ENCODE measurements at regions not wholly inside any gene's neighbourhood (a gene's known extent, or its start where the extent isn't known, plus 50 kb on each side); places are given as distances from the start of the nearest gene placed in this dataset.

- Histone ChIP-seq H3K27ac (ENCODE audit: low read depth in 1 of 2, low read length in 2 of 2) (no peak overlapping the region), H2AFZ (ENCODE audit: insufficient read depth, low read depth, low read length, poor library complexity, severe bottlenecking) (no peak overlapping the region), H3K4me3 (replicated peaks in 1 of 3; ENCODE audit: low read depth in 2 of 3, low read length in 3 of 3) (no peak overlapping the region), H3K4me1 (ENCODE audit: control insufficient read depth in 1 of 2, insufficient read depth in 2 of 2, low read length in 2 of 2) (no peaks in the 10 kb centered on the region), H3K9me3 (replicated peaks in 1 of 2; ENCODE audit: control insufficient read depth in 1 of 2, insufficient read depth in 1 of 2, low read length in 2 of 2) (no peaks in the 10 kb centered on the region), H4K20me1 (ENCODE audit: insufficient read depth, low read length) (no peaks in the 10 kb centered on the region), H3K9ac (ENCODE audit: insufficient read depth, low read length, poor library complexity, severe bottlenecking) (no peak overlapping the region), H3K36me3 (replicated peaks in 1 of 2; ENCODE audit: control insufficient read depth in 1 of 2, insufficient read depth in 2 of 2, low read length in 2 of 2) (no peaks in the 10 kb centered on the region), H3K27me3 (ENCODE audit: control insufficient read depth in 2 of 2, insufficient read depth in 2 of 2, low read length in 2 of 2) (no peaks in the 10 kb centered on the region), H3K79me2 (ENCODE audit: insufficient read depth, low read length) (no peaks in the 10 kb centered on the region), H3K4me2 (replicated peaks; ENCODE audit: extremely low read depth, low read length, poor library complexity, severe bottlenecking) (no peak overlapping the region)
- Mint-ChIP-seq H3K36me3 (no peaks in the 10 kb centered on the region), H3K4me3 (no peak overlapping the region), H3K4me1 (no peaks in the 10 kb centered on the region), H3K27me3 (ENCODE audit: low read depth in 3 of 3) (peaks cover 0 to 3% (median 0%) of the 10 kb centered on the region in 3 donors), H3K27ac (no peak overlapping the region), H3K9me3 (peaks cover 0 to 4% (median 0%) of the 10 kb centered on the region in 7 donors)
- WGBS (ENCODE audit: insufficient coverage) = no CpG with 5 or more reads among the region's 4 CpGs
- intact Hi-C loops (cut with micrococcal nuclease) = no loop called here
- DNase-seq = no peak
- TF ChIP-seq CTCF (IDR thresholded peaks at IDR 0.05) = no peak
Observed at GRCh38 chr1:58067082-58067481, 479.4 kb downstream of the OMA1 start.

- H3K4me1 Mint-ChIP-seq = no peaks in the 10 kb centered on the region
- WGBS (ENCODE audit: insufficient coverage) = 95% methylated on average over 4 of the region's 6 CpGs
- no peak for TF ChIP-seq CTCF (IDR thresholded peaks at IDR 0.05)
- no peak overlapping the region for H3K27ac Mint-ChIP-seq
- Histone ChIP-seq H3K79me2 (ENCODE audit: insufficient read depth, low read length) (no peaks in the 10 kb centered on the region), H3K9me3 (replicated peaks in 1 of 2; ENCODE audit: control insufficient read depth in 1 of 2, insufficient read depth in 1 of 2, low read length in 2 of 2) (no peaks in the 10 kb centered on the region), H3K4me3 (replicated peaks in 1 of 3; ENCODE audit: low read depth in 2 of 3, low read length in 3 of 3) (no peak overlapping the region), H3K4me2 (replicated peaks; ENCODE audit: extremely low read depth, low read length, poor library complexity, severe bottlenecking) (no peak overlapping the region), H3K27ac (ENCODE audit: low read depth in 1 of 2, low read length in 2 of 2) (no peak overlapping the region), H3K36me3 (replicated peaks in 1 of 2; ENCODE audit: control insufficient read depth in 1 of 2, insufficient read depth in 2 of 2, low read length in 2 of 2) (no peaks in the 10 kb centered on the region), H3K9ac (ENCODE audit: insufficient read depth, low read length, poor library complexity, severe bottlenecking) (no peak overlapping the region), H2AFZ (ENCODE audit: insufficient read depth, low read depth, low read length, poor library complexity, severe bottlenecking) (no peak overlapping the region), H4K20me1 (ENCODE audit: insufficient read depth, low read length) (no peaks in the 10 kb centered on the region), H3K27me3 (ENCODE audit: control insufficient read depth in 2 of 2, insufficient read depth in 2 of 2, low read length in 2 of 2) (no peaks in the 10 kb centered on the region), H3K4me1 (ENCODE audit: control insufficient read depth in 1 of 2, insufficient read depth in 2 of 2, low read length in 2 of 2) (no peaks in the 10 kb centered on the region)
- H3K9me3 Mint-ChIP-seq = peaks cover 0 to 4% (median 0%) of the 10 kb centered on the region in 7 donors
- peaks cover 0 to 3% (median 0%) of the 10 kb centered on the region in 3 donors for H3K27me3 Mint-ChIP-seq (ENCODE audit: low read depth in 3 of 3)
- DNase-seq = no peak
- H3K36me3 Mint-ChIP-seq = no peaks in the 10 kb centered on the region
- intact Hi-C loops (cut with micrococcal nuclease) = no loop called here
- no peak overlapping the region for H3K4me3 Mint-ChIP-seq
Observed at GRCh38 chr1:58065520-58065919, 481.0 kb downstream of the OMA1 start.
